Muscle of leg (tissue), 3 donors: ENCODE measurements at regions not wholly inside any gene's neighbourhood (a gene's known extent, or its start where the extent isn't known, plus 50 kb on each side); places are given as distances from the start of the nearest gene placed in this dataset.

Experiments used
- DNase-seq: peaks from one replicate; pipeline ENCODE4 v3.0.0; 2013
- H3K27ac ChIP-seq: one replicate; pipeline ENCODE4 v1.5.1; 2013; ENCODE audit warnings: mild to moderate bottlenecking, low read length, control low read depth
- H3K27me3 ChIP-seq: one replicate; pipeline ENCODE4 v1.6.1; 2013; ENCODE audit warnings: low read length; ENCODE audit not compliant: control insufficient read depth, insufficient read depth
- H3K36me3 ChIP-seq: one replicate; pipeline ENCODE4 v1.6.1; 2013; ENCODE audit warnings: low read length; ENCODE audit not compliant: control insufficient read depth, insufficient read depth
- H3K4me1 ChIP-seq: one replicate; pipeline ENCODE4 v1.6.1; 2013; ENCODE audit warnings: low read length; ENCODE audit not compliant: control insufficient read depth, insufficient read depth
- H3K4me3 ChIP-seq: one replicate; pipeline ENCODE4 v1.5.1; 2013; ENCODE audit warnings: low read length, control low read depth
- H3K9me3 ChIP-seq: replicated peaks from 2 replicates; pipeline ENCODE4 v1.6.1; 2013; ENCODE audit warnings: low read depth, low read length; ENCODE audit not compliant: control insufficient read depth
- WGBS: methylation state at CpG from one replicate; pipeline ENCODE4 v1.1.5; 2013; ENCODE audit warnings: missing lambda C conversion rate; ENCODE audit not compliant: insufficient coverage; 5-methylcytosine and 5-hydroxymethylcytosine counted together

DNA sequence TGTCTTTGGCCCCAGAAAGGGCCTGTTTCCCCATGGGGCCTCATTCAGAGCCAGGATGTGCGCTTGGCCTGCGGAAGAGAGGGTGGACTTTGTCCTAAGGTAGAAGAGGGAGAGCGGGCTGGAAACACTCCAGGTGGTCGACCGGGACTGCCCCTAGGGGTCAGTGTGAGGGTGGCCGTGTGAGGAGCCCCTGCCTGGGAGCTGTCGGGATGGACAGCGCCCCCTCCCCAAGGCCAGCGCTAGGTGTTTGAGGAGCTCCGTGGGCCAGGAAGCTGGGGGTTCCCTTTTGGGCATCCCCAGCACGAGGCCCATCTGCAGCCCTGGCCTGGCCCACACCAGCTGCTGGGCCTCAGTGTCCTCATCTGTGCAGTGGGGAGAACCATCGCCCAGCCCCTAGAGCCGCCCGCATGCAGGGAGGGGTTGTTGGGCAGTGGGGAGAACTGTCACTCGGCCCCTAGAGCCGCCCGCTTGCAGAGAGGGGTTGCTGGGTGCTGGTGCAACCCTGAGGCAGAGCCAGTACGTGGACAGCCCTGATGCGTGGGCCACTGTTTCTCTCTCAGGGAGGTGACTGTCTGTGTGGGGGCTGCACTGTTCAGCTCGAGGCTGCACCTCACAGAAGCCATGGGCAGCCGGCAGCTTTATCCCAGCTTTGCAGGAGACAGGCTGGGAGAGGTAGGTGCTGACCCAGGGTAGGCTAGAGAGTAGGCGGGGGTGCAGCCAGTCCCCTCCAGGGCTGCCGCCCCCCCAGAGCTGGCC, 1319.9 kb downstream of the BRD1 start:
- H3K4me1 ChIP-seq: no peaks in the 10 kb centered on the region
- no peak for DNase-seq
- H3K4me3 ChIP-seq: no peak overlapping the region
- WGBS: 74% methylated on average over 22 of the region's 23 CpGs
- no peaks in the 10 kb centered on the region for H3K27me3 ChIP-seq
- H3K36me3 ChIP-seq: no peaks in the 10 kb centered on the region
- H3K9me3 ChIP-seq: no peaks in the 10 kb centered on the region
- H3K27ac ChIP-seq: no peak overlapping the region

GRCh38 chr22:48507171-48507570, 1320.5 kb downstream of the BRD1 start:
- Histone ChIP-seq H3K4me1 (no peaks in the 10 kb centered on the region), H3K27me3 (no peaks in the 10 kb centered on the region), H3K36me3 (no peaks in the 10 kb centered on the region), H3K4me3 (no peak overlapping the region), H3K9me3 (no peaks in the 10 kb centered on the region), H3K27ac (no peak overlapping the region)
- WGBS: 80% methylated on average over 9 of the region's 9 CpGs
- DNase-seq: no peak

DNA sequence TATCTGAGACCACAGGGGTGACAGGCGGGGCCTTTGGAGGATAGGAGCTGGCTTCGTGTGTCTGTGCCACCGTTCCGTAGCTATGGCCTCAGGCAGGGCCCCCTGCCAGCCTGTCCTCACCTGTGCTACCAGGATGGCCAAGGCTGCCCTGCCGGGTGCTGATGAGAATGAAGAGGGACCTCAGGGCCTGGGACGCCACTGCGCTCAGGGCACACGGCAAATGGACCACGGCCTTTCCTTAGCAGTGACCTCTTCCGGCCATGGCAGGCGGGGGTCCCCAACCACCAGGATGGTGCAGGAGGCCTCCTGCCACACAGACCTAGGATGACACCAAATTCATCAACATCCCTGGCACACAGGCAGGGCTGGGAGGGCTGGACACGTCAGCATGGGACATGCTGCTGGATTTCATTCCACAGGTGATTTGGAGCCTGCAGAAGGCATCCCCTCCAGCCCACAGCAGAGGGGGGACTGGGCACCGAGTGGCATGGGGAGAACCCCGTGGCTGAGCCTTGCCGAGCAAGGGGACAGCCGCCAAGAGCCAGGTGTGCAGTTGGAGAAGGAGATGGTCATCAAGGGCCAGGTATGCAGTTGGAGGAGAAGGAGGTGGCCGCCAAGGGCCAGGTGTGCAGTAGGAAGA, 1321.0 kb downstream of the BRD1 start:
- 92% methylated on average over 16 of the region's 17 CpGs for WGBS
- Histone ChIP-seq H3K27me3 (no peaks in the 10 kb centered on the region), H3K4me3 (no peak overlapping the region), H3K36me3 (no peaks in the 10 kb centered on the region), H3K27ac (no peak overlapping the region), H3K4me1 (no peaks in the 10 kb centered on the region), H3K9me3 (no peaks in the 10 kb centered on the region)
- no peak for DNase-seq

DNA sequence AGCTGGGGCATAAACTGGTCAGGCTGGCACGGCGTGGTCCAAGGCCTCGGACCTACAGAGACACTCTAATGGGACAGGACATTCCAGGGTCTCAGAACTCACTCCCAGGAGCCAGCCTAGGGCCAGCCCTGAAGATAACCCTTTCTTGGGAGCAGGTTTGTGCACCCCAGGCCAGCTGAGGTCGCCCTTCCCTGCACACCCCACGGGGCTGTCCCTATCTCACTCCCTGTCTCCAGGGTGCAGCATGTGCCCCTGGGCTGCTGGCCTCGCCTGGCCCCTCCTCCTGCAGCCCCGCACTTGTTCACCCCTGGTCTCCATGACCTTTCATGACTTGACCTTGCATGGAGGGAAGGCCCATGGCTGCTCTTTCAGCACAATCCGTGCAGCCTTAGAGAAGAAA, 1321.8 kb downstream of the BRD1 start:
- Histone ChIP-seq H3K36me3 (no peaks in the 10 kb centered on the region), H3K9me3 (no peaks in the 10 kb centered on the region), H3K4me1 (no peaks in the 10 kb centered on the region), H3K27ac (no peak overlapping the region), H3K4me3 (no peak overlapping the region), H3K27me3 (no peaks in the 10 kb centered on the region)
- 71% methylated on average over 6 of the region's 8 CpGs for WGBS
- DNase-seq: no peak

DNA sequence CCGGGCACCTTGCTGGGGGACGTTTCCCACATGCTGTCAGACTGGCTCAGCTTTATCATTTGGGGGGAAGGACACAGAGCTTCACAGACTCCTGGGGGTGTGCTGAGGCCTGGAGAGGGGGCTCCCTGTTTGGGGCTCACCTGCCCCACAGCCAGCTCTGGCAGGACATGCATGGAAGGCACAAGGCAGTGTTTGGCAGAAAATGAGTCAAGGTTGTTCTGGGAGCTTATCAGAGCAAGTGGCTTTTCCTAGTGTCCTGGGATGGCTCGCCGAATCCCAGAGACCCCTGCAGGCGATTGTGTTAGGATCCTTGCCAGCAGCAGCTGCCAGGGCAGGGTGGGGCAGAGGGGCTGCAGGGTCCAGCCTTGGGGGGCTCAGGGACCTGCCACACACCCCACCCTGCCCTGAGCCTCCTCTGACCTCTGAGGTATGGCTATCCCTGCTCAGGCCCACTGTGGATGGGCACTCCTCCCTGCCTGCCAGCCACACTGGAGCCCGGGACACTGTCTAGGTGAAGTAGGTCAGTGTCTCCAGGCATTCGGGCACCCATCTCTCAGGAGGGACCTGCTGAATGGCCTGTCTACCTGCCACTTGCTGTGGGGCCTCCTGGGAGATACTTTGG, 1323.0 kb downstream of the BRD1 start:
- H3K27ac ChIP-seq: no peak overlapping the region
- no peaks in the 10 kb centered on the region for H3K4me1 ChIP-seq
- no peak overlapping the region for H3K4me3 ChIP-seq
- no peaks in the 10 kb centered on the region for H3K36me3 ChIP-seq
- H3K9me3 ChIP-seq: no peaks in the 10 kb centered on the region
- no peaks in the 10 kb centered on the region for H3K27me3 ChIP-seq
- 76% methylated on average over 3 of the region's 7 CpGs for WGBS
- DNase-seq: no peak

DNA sequence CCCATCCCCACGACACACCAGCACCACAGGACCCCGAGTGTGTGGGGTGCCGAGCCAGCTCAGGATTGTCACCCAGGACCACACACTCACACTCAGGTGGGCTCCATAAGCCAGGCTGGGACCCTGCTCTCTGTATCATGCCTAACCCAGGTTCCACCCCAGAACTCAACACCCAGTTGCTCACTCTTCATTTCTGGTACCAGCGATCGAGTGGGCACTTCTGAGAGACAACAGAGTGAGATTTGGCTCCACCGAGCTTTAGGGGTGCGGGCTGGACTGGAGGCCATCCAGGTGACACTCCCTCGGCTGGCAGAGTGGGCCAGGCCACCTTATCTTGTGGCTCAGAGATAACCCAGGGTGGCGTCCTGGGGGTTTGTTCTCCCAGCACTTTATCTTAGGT, 1323.8 kb downstream of the BRD1 start:
- Histone ChIP-seq H3K4me1 (no peaks in the 10 kb centered on the region), H3K27ac (no peak overlapping the region), H3K27me3 (peaks cover 3% of the 10 kb centered on the region), H3K36me3 (no peaks in the 10 kb centered on the region), H3K9me3 (no peaks in the 10 kb centered on the region), H3K4me3 (no peak overlapping the region)
- no peak for DNase-seq
- WGBS: 89% methylated on average over 9 of the region's 9 CpGs

DNA sequence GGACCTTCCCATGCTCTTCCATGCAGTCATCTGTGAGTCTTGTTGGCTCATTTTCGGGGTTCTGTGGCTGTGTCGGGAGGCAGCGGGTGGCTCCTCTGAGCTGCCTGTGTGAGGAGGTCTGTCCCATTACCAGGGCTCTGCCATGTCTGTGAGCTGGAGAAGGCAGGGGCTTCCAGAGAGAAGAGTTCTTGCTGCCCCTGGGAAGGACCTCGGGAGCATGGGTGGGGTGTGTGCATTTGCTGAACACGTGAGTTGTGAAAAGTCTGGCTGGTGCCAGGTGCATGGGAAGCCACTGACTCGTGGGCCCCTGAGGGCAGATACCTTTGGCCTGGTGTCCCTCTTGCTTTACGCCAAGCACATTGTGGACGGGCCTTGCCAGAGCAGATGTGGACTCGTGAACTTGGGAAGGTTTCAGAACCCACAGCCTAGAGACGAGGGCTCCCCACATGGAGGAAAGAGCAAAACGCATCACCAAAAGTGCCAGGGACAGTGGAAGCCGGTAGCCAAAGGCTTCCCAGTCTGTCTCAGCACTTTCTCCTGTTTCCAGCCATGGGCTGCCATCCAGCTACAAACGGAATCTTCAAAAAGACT, 1324.5 kb downstream of the BRD1 start:
- peaks cover 5% of the 10 kb centered on the region for H3K27me3 ChIP-seq
- WGBS: 62% methylated on average over 12 of the region's 13 CpGs
- H3K36me3 ChIP-seq: no peaks in the 10 kb centered on the region
- no peak overlapping the region for H3K27ac ChIP-seq
- no peaks in the 10 kb centered on the region for H3K9me3 ChIP-seq
- no peak for DNase-seq
- no peaks in the 10 kb centered on the region for H3K4me1 ChIP-seq
- H3K4me3 ChIP-seq: no peak overlapping the region

- no peak overlapping the region for H3K27ac ChIP-seq
- 92% methylated on average over 20 of the region's 21 CpGs for WGBS
- no peak overlapping the region for H3K4me3 ChIP-seq
- no peaks in the 10 kb centered on the region for H3K36me3 ChIP-seq
- H3K27me3 ChIP-seq: peaks cover 5% of the 10 kb centered on the region
- no peaks in the 10 kb centered on the region for H3K4me1 ChIP-seq
- H3K9me3 ChIP-seq: no peaks in the 10 kb centered on the region
- no peak for DNase-seq
These were observed 1326.4 kb downstream of the BRD1 start for GRCh38 chr22:48501231-48501750.

GRCh38 chr22:48500471-48501230, 1327.0 kb downstream of the BRD1 start:
- Histone ChIP-seq H3K36me3 (no peaks in the 10 kb centered on the region), H3K9me3 (no peaks in the 10 kb centered on the region), H3K4me3 (no peak overlapping the region), H3K4me1 (no peaks in the 10 kb centered on the region), H3K27me3 (peaks cover 5% of the 10 kb centered on the region), H3K27ac (no peak overlapping the region)
- 78% methylated on average over 28 of the region's 31 CpGs for WGBS
- DNase-seq: no peak
